NCI-H2171 treated with DMSO at 0.1 percent for 48 hours (cell line): ENCODE measurements at regions not wholly inside any gene's neighbourhood (a gene's known extent, or its start where the extent isn't known, plus 50 kb on each side); places are given as distances from the start of the nearest gene placed in this dataset.
"Not testable (repeated sequence)": the region's sequence is repeated elsewhere in the genome, so short reads cannot be mapped to it uniquely, and the experiment has no call there.

Experiments used
- DNase-seq: peaks from one replicate; lab custom pipeline; 2025; lab: John Stamatoyannopoulos, UW

GRCh38 chr1:147062956-147063355 lies 109.3 kb downstream of the PRKAB2 start:
- DNase-seq = no peak

- DNase-seq = not testable (repeated sequence)
Measured at GRCh38 chr1:147061880-147062279, 110.4 kb downstream of the PRKAB2 start.

- no peak for DNase-seq
Measured at GRCh38 chr1:147053269-147053668, 115.1 kb downstream of the NBPF12 start.

GRCh38 chr1:147052677-147053076 lies 114.6 kb downstream of the NBPF12 start:
- no peak for DNase-seq

- no peak for DNase-seq
Measured at GRCh38 chr1:147052143-147052542, 114.0 kb downstream of the NBPF12 start.

GRCh38 chr1:147051136-147051535 lies 113.0 kb downstream of the NBPF12 start:
- no peak for DNase-seq

GRCh38 chr1:147050654-147051053 lies 112.5 kb downstream of the NBPF12 start:
- no peak for DNase-seq

- not testable (repeated sequence) for DNase-seq
Measured at GRCh38 chr1:147046863-147047394, 108.8 kb downstream of the NBPF12 start.

- DNase-seq = no peak
Measured at GRCh38 chr1:147046189-147046862, 108.2 kb downstream of the NBPF12 start.
